M059J (cell line): ENCODE measurements at regions not wholly inside any gene's neighbourhood (a gene's known extent, or its start where the extent isn't known, plus 50 kb on each side); places are given as distances from the start of the nearest gene placed in this dataset.
A peak's percentile ranks its signal among the peaks of the same experiment; 100 is the strongest.

Experiments used
- DNase-seq: peaks from one replicate; pipeline ENCODE4 v3.0.0-alpha.2; 2012; ENCODE audit warnings: low read depth

DNA sequence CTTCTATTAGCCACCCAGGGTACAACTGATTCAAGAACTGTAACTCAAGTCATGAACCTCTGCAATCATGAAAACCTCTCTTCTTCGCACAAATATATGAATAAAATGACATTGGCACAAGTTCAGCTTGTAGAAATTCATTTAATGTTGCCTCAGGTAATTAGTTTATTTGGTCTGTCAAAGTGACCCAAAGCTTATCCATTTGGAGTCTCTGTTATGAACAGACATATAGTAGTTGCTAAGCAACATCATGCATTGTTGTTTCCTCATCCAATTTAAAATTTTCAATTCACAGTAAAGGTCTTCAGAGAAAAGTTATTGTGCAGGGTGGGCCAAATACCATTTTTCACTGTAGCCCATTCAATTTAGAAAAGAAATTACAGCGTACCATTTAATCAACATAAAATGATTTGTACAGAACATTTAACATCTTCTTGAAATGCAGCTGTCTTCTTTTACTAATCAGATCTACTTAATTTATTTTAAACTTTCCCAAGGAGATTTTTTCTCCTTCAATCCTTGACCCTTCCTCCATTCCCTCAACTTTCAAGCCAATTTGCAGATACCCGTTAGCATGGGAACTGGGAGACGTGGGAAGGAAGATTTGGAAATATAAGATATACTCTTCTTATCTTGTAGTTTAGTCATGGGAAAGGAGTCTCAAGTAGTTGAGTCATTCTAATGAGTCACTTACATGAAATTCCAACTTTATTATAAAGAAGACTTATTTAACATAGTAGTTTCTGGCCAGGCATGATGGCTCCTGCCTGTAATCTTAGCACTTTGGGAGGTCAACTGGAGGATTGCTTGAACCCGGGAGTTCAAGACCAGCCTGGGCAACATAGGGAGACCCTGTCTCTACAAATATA lies 231.3 kb downstream of the ATPSCKMT start:
- DNase-seq = peak; percentile 94

DNA sequence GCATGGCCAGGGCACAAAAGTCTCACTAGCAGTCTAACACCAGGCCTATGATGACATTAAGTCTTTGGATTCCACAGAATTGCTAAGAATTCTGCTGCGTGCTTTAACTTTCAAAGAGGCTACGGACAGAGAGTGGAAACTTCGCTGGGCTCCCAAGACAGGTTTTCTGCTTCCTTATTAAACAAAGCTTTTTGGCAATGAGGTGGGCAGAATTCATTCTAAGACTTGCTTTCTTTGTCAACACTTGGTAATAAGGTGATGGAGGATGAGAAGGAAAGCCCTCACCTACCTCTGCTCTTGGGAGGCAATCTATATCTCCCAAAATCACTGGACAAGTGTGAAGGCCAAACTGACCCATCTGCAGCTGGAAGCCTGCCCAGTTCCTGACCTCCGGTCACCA lies 231.9 kb downstream of the ATPSCKMT start:
- DNase-seq = no peak

DNA sequence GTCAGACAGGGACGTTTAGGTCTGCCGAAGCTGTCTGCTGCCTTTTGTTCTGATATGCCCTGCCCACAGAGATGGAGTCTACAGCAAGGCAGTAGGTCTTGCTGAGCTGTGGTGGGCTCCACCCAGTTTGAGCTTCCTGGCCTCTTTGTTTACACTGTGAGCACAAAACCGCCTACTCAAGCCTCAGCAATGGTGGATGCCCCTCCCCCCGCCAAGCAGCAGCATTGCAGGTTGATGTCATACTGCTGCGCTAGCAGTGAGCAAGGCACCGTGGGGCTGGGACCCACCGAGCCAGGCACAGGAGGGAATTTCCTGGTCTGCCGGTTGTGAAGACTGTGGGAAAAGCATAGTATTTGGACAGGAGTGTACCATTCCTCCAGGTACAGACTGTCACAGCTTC lies 233.1 kb downstream of the ATPSCKMT start:
- peak; percentile 82 for DNase-seq

- DNase-seq = peak; percentile 82
Observed at GRCh38 chr5:10015681-10016080, 234.0 kb downstream of the ATPSCKMT start.

DNA sequence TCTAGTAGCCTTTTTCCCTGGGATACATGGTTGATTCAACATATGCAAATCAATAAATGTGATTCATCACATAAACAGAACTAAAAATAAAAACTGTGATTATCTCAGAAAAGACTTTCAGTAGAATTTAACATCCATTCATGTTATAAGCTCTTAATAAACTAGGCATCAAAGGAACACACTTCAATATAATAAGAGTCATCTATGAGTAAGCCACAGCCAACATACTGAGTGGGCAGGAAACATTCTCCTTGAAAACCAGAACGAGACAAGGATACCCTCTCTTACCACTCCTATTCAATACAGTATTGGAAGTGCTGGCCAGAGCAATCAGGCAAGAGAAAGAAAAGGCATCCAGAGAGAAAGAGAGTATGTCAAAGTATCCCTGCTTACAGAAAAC lies 239.9 kb downstream of the ATPSCKMT start:
- peak; percentile 23 for DNase-seq

DNA sequence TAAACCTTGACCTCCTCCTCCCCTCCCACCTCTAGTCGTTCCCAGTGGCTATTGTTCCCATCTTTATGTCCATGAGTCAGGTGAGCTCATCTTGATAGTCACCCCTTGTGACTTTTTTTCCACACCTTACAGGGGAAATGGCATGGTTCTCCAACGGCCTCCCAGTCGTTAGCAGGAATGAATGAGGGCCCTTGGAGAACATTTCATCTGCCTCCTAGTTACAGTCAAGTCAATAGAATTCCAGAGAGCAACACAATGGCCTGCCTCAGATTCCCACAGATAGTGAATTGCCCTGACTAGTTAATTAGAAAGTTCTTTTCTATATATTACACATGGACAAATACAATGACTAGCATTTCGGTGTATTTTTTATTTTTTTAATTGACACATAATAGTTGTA lies 262.6 kb downstream of the ATPSCKMT start:
- DNase-seq = no peak

DNA sequence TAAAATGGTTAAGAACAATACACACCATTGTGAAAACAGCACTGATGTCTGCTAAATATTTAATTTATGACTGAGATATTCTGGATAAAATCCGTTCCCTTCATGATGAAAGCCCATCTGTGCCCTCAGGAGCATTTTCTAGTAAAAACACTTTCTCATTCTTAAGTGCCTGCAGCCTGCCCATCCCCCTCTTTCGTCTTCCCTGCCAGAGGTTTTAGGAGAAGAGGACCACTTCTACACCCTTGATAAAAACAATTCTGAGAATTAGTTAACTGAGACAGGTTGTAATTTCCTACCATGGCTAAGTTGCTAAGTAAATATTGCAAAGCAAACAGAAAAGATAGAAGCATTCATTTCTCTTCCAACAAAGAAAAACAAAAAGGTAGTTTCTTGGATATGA lies 272.6 kb downstream of the ATPSCKMT start:
- DNase-seq = no peak

- DNase-seq = no peak
Observed at GRCh38 chr5:9976621-9977020, 273.1 kb downstream of the ATPSCKMT start.

- DNase-seq = no peak
Observed at GRCh38 chr5:9972059-9972458, 277.6 kb downstream of the ATPSCKMT start.

- peak; percentile 23 for DNase-seq
Observed at GRCh38 chr5:9971301-9971700, 278.4 kb downstream of the ATPSCKMT start.

GRCh38 chr5:9958914-9959313 lies 290.8 kb downstream of the ATPSCKMT start:
- no peak for DNase-seq

DNA sequence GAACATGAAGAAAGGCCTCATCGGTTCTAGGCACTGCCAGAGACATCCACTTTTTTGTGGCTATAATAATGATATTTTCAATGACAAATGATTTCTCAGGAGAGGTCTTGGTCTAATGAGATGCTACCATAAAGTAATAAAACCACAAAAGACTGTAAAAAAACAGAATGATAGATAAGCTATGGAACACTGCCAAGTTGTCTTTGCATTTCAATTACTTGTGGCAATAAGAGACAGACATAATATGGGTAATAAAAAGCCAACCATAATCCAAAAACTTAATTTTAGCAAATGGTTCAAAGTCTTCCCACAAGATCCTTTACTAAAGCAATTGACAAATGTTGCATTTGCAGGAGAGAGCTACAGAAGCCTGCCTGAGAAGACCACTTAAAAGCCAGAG lies 292.5 kb downstream of the ATPSCKMT start:
- DNase-seq = no peak

DNA sequence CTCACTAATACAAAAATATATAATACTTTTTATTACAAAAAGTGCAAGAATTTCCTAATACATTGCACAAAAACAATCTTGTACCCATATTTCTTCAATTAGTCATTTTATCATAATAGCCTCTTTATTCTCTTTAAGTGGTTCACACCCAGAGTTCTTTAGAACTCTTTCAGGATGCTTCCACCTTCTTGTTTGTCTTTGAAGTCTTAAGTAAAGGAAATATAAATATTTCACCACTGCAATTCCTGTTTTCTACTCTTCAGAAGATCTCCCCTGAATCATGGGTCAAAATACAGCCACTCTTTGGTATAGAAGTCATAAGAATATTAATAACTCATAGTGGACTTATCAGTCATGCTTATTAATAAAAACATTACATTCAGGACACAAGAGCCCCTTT lies 293.0 kb downstream of the ATPSCKMT start:
- no peak for DNase-seq

- no peak for DNase-seq
Observed at GRCh38 chr5:9955586-9955985, 294.1 kb downstream of the ATPSCKMT start.

GRCh38 chr5:9954869-9955268 lies 294.8 kb downstream of the ATPSCKMT start:
- no peak for DNase-seq

GRCh38 chr5:9953691-9954090 lies 296.0 kb downstream of the ATPSCKMT start:
- DNase-seq = no peak

DNA sequence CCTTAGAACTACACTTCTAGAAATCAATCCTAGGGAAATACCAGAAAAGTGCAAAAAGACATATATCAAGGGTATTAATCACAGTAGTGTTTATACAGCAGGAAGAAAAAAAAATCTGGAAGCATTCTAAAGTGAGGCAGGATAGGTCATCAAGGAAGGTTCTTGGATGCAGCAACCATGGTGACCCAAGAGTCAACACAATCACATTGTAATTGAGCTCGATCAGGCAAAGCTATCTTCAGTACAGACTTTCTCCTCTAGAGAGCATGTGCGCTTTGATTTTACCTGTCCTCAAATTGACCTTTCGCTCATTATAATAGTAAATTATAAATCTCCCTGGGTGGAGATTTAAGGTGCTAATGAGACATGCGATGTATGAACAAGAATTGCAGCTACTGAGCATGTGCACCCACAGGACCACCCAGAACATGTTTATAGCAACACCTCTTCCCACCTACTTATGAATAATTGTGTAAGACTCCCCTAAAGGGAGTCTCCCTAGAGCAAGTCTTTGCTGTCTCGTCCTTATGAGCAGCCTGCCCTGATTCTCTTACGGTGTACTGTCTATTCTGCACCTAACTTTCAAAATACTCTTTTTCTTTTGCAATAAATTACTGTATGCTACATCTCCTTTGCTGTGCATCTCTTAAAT lies 297.7 kb downstream of the ATPSCKMT start:
- peak; percentile 40 for DNase-seq

GRCh38 chr5:9947944-9948343 lies 301.7 kb downstream of the ATPSCKMT start:
- DNase-seq = no peak

DNA sequence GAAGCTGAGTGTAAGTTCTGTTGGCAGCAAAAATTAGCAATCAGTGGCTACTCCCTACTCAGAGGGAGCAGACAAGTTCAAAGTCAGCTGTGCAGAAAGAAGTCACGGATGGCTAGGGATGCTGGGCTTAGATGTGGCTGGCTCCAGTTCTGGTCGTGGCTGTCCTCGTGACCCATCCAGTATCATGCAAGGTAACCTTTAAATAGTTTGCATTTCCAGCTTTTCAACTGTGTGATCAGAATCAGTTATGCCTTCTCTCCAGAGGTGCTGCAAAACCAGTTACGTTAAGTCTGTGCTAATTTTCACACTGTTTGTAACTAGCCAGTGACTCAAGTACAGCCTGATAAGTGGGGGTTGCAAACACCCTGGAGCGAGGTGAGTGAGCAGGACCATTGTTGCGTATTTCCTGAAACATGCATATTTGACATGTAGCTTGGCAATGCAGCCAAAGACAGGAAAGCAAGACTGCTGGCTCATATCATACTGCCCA lies 302.4 kb downstream of the ATPSCKMT start:
- peak; percentile 62 for DNase-seq

- DNase-seq = peak; percentile 61
Observed at GRCh38 chr5:9932770-9933169, 302.6 kb upstream of the TAS2R1 start.

DNA sequence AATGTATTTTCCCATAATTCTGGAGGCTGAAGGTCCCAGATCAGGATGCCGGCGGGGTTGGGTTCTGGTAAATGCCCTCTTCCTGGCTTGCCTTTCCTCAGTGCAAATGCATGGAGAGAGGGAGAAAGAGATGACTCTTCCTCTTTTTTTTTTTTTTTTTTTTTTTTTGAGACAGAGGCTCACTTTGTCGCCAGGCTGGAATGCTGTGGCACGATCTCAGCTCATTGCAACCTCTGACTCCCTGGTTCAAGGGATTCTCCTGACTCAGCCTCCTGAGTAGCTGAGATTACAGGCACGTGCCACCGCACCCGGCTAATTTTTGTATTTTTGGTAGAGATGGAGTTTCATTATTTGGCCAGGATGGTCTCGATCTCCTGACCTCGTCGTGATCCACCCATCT lies 300.0 kb upstream of the TAS2R1 start:
- peak; percentile 51 for DNase-seq

DNA sequence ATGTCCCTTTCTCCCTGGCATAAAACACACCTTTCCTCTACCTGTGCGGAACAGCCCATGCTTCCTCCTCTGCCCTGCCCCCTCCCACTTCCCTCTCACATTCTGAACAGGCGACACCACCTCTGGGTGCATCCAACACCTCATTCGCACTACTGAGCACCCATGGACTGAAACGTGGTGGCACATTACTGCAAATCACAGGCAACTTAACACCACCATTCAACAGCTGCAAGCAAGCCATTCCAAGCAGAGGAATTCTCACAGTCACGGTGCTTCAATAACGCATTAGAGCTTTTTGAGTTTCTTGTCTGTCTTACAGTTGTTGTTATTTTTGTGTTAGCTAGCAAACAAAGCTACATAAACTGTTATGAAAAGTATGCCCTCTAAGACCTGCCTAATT lies 298.2 kb upstream of the TAS2R1 start:
- DNase-seq = no peak

GRCh38 chr5:9927521-9927997 lies 297.4 kb upstream of the TAS2R1 start:
- DNase-seq = peak; percentile 68
